PC-3 (cell line): ENCODE measurements at regions not wholly inside any gene's neighbourhood (a gene's known extent, or its start where the extent isn't known, plus 50 kb on each side); places are given as distances from the start of the nearest gene placed in this dataset.

Experiments used
- ATAC-seq: fragments of 200-7000 bp; cut with Tn5 transposase; 2 replicates; pipeline ENCODE4 v1.9.1; 2020; ENCODE audit warnings: mild to moderate bottlenecking, moderate library complexity
- BruUV-seq: library from RNA; stranded (reverse); fragments of 400-500 nt; replicated peaks from 2 replicates; lab custom pipeline; 2021; lab: Mats Ljungman, UMichigan
- CTCF ChIA-PET: fragments of 300-600 bp; sonication (Branson Sonifier 250); formaldehyde crosslinking; loops from one replicate; lab custom pipeline; 2022; ENCODE audit warnings: antibody characterized with exemption; lab: Charles Lee
- POLR2A ChIA-PET: fragments of 300-600 bp; sonication (Branson Sonifier 250); formaldehyde crosslinking; loops from one replicate; lab custom pipeline; 2022; ENCODE audit warnings: antibody characterized with exemption; ENCODE audit not compliant: unreplicated experiment; lab: Charles Lee
- DNase-seq: peaks from one replicate; pipeline ENCODE4 v3.0.0-alpha.2; 2015
- H2AFZ ChIP-seq: fragments of 300-600 bp; sonication (generic); 2 replicates; pipeline ENCODE4 v1.6.0; 2016; ENCODE audit warnings: antibody characterized with exemption, low read length
- H3F3A ChIP-seq: fragments of 300-600 bp; sonication (generic); one replicate; pipeline ENCODE4 v1.6.0; 2017; ENCODE audit warnings: antibody characterized with exemption, low read length, control low read depth, mild to moderate bottlenecking; ENCODE audit not compliant: unreplicated experiment
- H3K27ac ChIP-seq: fragments of 300-600 bp; sonication (generic); 2 replicates; pipeline ENCODE4 v1.5.1; 2016; ENCODE audit warnings: mild to moderate bottlenecking, low read length
- H3K27me3 ChIP-seq: fragments of 300-600 bp; sonication (generic); 2 replicates; pipeline ENCODE4 v1.6.1; 2016; ENCODE audit warnings: low read length, mixed read lengths
- H3K36me3 ChIP-seq: fragments of 300-600 bp; sonication (generic); 2 replicates; pipeline ENCODE4 v1.6.1; 2016; ENCODE audit warnings: low read depth, mixed run types, low read length, mixed read lengths
- H3K4me1 ChIP-seq: fragments of 300-600 bp; sonication (generic); 2 replicates; pipeline ENCODE4 v1.5.1; 2016; ENCODE audit warnings: low read length; ENCODE audit not compliant: insufficient read depth
- H3K4me2 ChIP-seq: fragments of 300-600 bp; sonication (generic); 2 replicates; pipeline ENCODE4 v1.6.0; 2016; ENCODE audit warnings: low read length
- H3K4me3 ChIP-seq: fragments of 300-600 bp; sonication (generic); 2 replicates; pipeline ENCODE4 v1.5.1; 2016; ENCODE audit warnings: mild to moderate bottlenecking, low read length, mixed read lengths
- H3K79me2 ChIP-seq: fragments of 300-600 bp; sonication (generic); 2 replicates; pipeline ENCODE4 v1.6.1; 2017; ENCODE audit warnings: low read length, mixed read lengths
- H3K9ac ChIP-seq: fragments of 300-600 bp; sonication (generic); 2 replicates; pipeline ENCODE4 v1.6.0; 2016; ENCODE audit warnings: mild to moderate bottlenecking, low read length
- H3K9me2 ChIP-seq: fragments of 300-600 bp; sonication (generic); replicated peaks from 2 replicates; pipeline ENCODE4 v1.6.1; 2016; ENCODE audit warnings: mixed run types, low read length, mixed read lengths
- H3K9me3 ChIP-seq: fragments of 300-600 bp; sonication (generic); 2 replicates; pipeline ENCODE4 v1.6.1; 2016; ENCODE audit warnings: low read length, mixed read lengths
- H4K20me1 ChIP-seq: fragments of 300-600 bp; sonication (generic); 2 replicates; pipeline ENCODE4 v1.6.1; 2016; ENCODE audit warnings: low read length, mixed read lengths
- CTCF ChIP-seq: fragments of 300-600 bp; sonication (generic); conservative IDR thresholded peaks from 2 replicates; pipeline ENCODE4 v1.5.1; 2017; ENCODE audit warnings: antibody characterized with exemption, low read depth, mild to moderate bottlenecking, low read length
- EZH2 ChIP-seq: fragments of 300-600 bp; sonication (generic); IDR thresholded peaks from one replicate; pipeline ENCODE4 v1.6.1; 2017; ENCODE audit warnings: antibody characterized with exemption, mild to moderate bottlenecking, low read length; ENCODE audit not compliant: unreplicated experiment
- EZH2phosphoT487 ChIP-seq: fragments of 300-600 bp; sonication (generic); IDR thresholded peaks from 2 replicates; pipeline ENCODE4 v1.6.1; 2018; ENCODE audit warnings: mild to moderate bottlenecking, antibody characterized with exemption, low read length, borderline replicate concordance
- intact Hi-C: fragments of 100-400 bp; cut with micrococcal nuclease; formaldehyde crosslinking; loops from 2 replicates; pipeline ENCODE4 v1.9.0; 2023

- Histone ChIP-seq H3K27me3 (no peaks in the 10 kb centered on the region), H3K9ac (no peak overlapping the region), H3K4me2 (no peak overlapping the region), H2AFZ (no peak overlapping the region), H3K36me3 (no peaks in the 10 kb centered on the region), H3K9me3 (no peaks in the 10 kb centered on the region), H4K20me1 (no peaks in the 10 kb centered on the region), H3K79me2 (no peaks in the 10 kb centered on the region), H3K9me2 (no peaks in the 10 kb centered on the region), H3F3A (no peaks in the 10 kb centered on the region), H3K4me3 (no peak overlapping the region), H3K4me1 (no peaks in the 10 kb centered on the region), H3K27ac (no peak overlapping the region)
- TF ChIP-seq EZH2phosphoT487 (no peak), CTCF (no peak), EZH2 (no peak)
- DNase-seq (no peak), ATAC-seq (no peak)
- POLR2A ChIA-PET, result no interaction called here
- no TSS peak for BruUV-seq
- CTCF ChIA-PET, result no interaction called here
- intact Hi-C loops, result loop anchor here (10.0 kb wide), 1 partner anchor 81 kb away; the partner anchor contains the start of gene IRF2BP2
Measured at GRCh38 chr1:234696148-234696576, 86.2 kb upstream of the IRF2BP2 start.

GRCh38 chr1:234694661-234695060, 84.7 kb upstream of the IRF2BP2 start:
- Histone ChIP-seq H2AFZ (no peak overlapping the region), H4K20me1 (no peaks in the 10 kb centered on the region), H3K9me2 (no peaks in the 10 kb centered on the region), H3K27ac (no peak overlapping the region), H3K4me3 (no peak overlapping the region), H3K4me1 (no peaks in the 10 kb centered on the region), H3K27me3 (no peaks in the 10 kb centered on the region), H3K9me3 (no peaks in the 10 kb centered on the region), H3F3A (no peaks in the 10 kb centered on the region), H3K79me2 (no peaks in the 10 kb centered on the region), H3K9ac (no peak overlapping the region), H3K4me2 (no peak overlapping the region), H3K36me3 (no peaks in the 10 kb centered on the region)
- intact Hi-C loops, result loop anchor here (10.0 kb wide), 1 partner anchor 80 kb away; the partner anchor contains the start of gene IRF2BP2
- CTCF ChIA-PET, result no interaction called here
- DNase-seq (no peak), ATAC-seq (no peak)
- POLR2A ChIA-PET, result no interaction called here
- no TSS peak for BruUV-seq
- TF ChIP-seq CTCF (no peak), EZH2 (no peak), EZH2phosphoT487 (no peak)

- intact Hi-C loops, result loop anchor here (10.0 kb wide), 1 partner anchor 78 kb away; the partner anchor contains the start of gene IRF2BP2
- Histone ChIP-seq H4K20me1 (no peaks in the 10 kb centered on the region), H3K36me3 (no peaks in the 10 kb centered on the region), H3K4me1 (no peaks in the 10 kb centered on the region), H3K9ac (no peak overlapping the region), H3K4me3 (no peak overlapping the region), H3K79me2 (no peaks in the 10 kb centered on the region), H2AFZ (no peak overlapping the region), H3F3A (no peaks in the 10 kb centered on the region), H3K9me2 (no peaks in the 10 kb centered on the region), H3K9me3 (no peaks in the 10 kb centered on the region), H3K27ac (no peak overlapping the region), H3K27me3 (no peaks in the 10 kb centered on the region), H3K4me2 (no peak overlapping the region)
- DNase-seq (no peak), ATAC-seq (no peak)
- TF ChIP-seq CTCF (no peak), EZH2phosphoT487 (no peak), EZH2 (no peak)
- BruUV-seq, result no TSS peak
- POLR2A ChIA-PET, result no interaction called here
- CTCF ChIA-PET, result no interaction called here
Measured at GRCh38 chr1:234692966-234693580, 83.1 kb upstream of the IRF2BP2 start.
